Daoy (cell line): ENCODE measurements at regions not wholly inside any gene's neighbourhood (a gene's known extent, or its start where the extent isn't known, plus 50 kb on each side); places are given as distances from the start of the nearest gene placed in this dataset.
"Not testable (repeated sequence)": the region's sequence is repeated elsewhere in the genome, so short reads cannot be mapped to it uniquely, and the experiment has no call there.

Source experiments
- DNase-seq: peaks from one replicate; pipeline ENCODE4 v3.0.0-alpha.2; 2015; ENCODE audit warnings: low read depth

- DNase-seq, result no peak
Measured at GRCh38 chr6:12508553-12508952, 208.0 kb upstream of the PHACTR1 start.

DNA sequence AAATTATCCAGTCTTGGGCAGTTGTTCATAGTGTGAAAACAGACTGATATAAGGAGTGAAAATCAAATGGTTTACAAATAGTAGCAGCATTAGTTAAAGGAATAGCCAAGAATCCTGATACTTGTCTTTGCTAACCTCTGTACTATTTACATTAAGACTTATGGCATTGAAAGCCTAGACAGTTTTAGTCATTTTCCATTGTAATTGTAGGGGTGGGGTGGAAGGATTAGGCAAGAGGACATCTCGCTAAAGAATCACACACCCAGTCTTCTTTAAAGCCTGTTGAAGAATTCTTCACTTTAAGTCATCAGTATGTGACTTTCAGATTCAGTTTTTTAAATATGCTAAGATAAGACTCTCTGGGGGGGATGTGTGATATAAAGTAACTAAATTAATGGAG lies 207.5 kb upstream of the PHACTR1 start:
- DNase-seq, result no peak

GRCh38 chr6:12516070-12516469 lies 200.5 kb upstream of the PHACTR1 start:
- DNase-seq, result peak; percentile 25

DNA sequence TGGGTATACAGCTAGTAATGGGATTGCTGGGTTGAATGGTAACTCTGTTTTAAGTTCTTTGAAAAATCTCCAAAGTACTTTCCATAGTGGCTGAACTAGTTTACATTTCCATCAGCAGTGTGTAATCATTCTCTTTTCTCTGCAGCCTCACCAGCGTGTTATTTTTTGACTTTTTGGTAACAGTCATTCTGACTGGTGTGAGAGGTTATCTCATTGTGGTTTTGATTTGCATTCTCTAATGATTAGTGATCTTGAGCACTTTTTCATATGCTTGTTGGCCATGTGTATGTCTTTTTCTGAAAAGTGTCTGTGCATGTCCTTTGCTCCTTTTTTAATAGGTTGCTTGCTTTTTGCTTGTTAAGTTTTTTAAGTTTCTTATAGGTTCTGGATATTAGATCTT lies 194.2 kb upstream of the PHACTR1 start:
- DNase-seq, result peak; percentile 28

DNA sequence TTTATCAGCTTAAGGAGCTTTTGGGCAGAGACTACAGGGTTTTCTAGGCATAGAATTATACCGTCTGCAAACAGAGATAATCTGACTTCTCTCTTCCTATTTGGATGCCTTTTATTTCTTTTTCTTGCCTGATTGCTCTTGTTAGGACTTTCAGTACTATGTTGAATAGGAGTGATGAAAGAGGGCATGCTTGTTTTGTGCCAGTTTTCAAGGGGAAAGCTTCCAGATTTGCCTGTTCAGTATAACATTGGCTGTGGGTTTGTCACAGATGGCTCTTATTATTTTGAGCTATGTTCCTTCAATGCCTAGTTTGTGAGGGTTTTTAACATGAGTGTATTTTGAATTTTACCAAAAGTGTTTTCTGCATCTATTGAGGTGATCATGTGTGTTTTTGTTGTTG lies 192.8 kb upstream of the PHACTR1 start:
- no peak for DNase-seq

DNA sequence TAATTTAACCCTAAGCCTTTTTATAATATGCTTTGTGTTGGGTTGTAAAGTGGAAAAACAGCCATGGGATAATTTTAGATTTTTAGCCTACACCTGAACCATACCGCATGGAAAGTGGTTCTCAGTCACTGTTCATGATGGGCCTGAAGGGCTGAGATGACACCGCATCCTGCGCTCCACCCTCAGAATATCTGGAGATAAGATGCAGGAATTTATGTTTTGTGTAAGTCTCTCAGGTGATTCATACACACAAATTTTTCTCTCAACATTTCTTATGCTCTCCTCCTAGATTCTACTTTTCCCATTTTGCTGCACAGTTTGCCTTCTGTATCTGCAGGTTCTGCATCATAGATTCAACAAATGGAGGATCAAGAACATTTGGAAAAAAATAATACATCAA lies 191.3 kb upstream of the PHACTR1 start:
- DNase-seq, result no peak

- DNase-seq, result no peak
Measured at GRCh38 chr6:12527339-12527738, 189.2 kb upstream of the PHACTR1 start.

- no peak for DNase-seq
Measured at GRCh38 chr6:12528136-12528535, 188.4 kb upstream of the PHACTR1 start.

- no peak for DNase-seq
Measured at GRCh38 chr6:12528581-12529363, 187.8 kb upstream of the PHACTR1 start.

- no peak for DNase-seq
Measured at GRCh38 chr6:12529364-12530019, 187.1 kb upstream of the PHACTR1 start.

DNA sequence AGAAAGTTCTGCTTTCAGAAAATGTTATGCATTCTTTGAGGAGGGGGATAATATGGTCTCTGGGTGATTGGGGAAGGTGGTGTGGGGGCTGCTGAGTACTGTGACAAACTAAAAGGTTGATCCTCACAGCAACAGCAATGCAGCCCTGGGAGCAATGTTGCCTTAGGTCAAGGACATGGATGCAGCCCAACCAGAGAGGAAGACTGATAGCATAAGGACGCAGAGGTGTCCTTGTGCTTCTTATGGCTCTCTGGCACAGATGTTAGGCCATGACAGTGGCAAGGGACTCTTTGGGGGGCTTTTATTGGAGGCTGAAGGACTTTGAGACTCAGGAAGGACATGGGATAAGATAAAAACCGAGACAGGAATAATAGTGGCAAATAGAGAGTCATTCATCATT lies 186.2 kb upstream of the PHACTR1 start:
- no peak for DNase-seq

GRCh38 chr6:12533586-12533985 lies 183.0 kb upstream of the PHACTR1 start:
- no peak for DNase-seq

GRCh38 chr6:12534069-12534853 lies 182.3 kb upstream of the PHACTR1 start:
- no peak for DNase-seq

GRCh38 chr6:12535586-12536314 lies 180.8 kb upstream of the PHACTR1 start:
- no peak for DNase-seq

DNA sequence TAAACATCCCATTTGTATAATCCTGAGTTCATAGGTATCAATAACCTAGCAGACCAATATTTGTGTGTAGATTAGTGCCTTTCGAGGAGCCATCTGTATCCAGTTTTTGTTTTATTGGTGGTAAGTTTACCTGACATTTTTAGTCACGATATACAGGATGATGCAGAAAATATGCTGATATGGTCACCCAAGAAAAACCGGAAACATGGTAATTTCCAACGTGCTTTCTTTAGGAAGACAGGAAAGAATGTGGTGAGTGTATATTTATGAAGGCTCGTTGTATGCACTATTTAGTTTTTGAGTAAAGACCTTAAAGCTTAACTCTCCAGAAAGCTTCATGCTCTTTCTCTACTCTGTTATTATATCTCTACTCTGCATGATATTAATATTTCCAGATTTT lies 180.2 kb upstream of the PHACTR1 start:
- DNase-seq, result no peak

DNA sequence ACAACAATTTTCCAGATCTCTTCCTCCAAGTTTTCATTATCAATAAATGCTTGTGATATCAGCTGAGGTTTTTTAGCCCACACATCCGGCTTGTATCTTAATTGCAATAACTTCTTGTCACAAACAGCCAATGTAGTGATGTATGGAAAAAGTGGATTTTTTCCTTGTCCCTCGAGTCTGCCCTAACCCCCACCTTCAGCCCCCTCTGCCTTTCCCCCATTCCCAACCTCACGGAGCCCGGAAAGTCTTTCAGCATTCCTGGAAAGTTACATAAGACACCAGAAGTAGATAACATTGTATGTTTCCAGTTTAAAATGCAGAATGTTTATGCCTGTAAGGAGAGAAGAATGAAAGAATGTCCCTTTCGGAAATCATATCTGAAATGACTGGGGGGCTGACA lies 179.2 kb upstream of the PHACTR1 start:
- DNase-seq, result peak; percentile 55

DNA sequence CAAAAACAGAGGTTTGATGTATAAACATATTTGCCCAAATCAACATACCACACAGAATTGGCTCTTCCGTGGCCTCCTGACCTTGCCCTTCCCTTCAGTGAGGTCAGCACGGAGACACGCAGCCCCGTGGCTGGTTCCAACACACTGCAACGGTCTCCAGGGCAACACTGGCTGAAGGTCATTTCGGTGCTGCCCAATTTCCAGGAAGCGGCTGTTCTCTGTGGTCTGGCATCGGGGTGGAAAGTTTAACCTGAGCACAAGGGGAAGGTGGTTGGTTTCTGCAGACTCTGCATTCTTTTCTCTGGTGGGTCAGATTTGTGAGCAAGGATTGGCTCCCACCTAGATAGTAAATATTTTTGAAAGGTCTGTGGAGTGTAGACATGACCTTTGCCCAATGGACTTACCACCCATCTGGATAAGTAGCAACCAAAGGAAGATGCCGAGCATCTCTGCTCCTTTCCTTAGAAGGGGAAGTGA lies 177.6 kb upstream of the PHACTR1 start:
- DNase-seq, result peak; percentile 62

DNA sequence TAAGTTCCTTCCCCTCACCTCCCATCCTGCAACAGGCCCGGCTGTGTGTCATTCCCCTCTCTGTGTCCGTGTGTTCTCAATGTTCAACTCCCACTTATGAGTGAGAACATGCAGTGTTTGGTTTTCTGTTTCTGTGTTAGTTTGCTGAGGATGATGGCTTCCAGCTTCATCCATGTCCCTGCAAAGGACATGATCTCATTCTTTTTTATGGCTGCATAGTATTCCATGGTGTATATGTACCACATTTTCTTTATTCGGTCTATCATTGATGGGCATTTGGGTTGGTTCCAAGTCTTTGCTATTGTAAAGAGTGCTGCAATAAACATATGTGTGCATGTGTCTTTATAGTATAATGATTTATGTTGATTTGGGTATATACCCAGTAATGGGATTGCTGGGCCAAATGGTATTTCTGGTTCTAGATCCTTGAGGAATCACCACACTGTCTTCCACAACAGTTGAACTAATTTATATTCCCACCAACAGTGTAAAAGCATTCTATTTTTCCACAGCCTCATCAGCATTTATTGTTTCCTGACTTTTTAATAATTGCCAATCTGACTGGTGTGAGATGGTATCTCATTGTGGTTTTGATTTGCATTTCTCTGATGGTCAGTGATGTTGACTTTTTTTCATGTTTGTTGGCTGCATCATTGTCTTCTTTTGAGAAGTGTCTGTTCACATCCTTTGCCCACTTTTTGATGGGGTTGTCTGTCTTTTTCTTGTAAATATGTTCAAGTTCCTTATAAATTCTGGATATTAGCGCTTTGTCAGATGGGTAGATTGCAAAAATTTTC lies 174.1 kb upstream of the PHACTR1 start:
- not testable (repeated sequence) for DNase-seq

GRCh38 chr6:12543953-12544352 lies 172.6 kb upstream of the PHACTR1 start:
- DNase-seq, result no peak

- no peak for DNase-seq
Measured at GRCh38 chr6:12544821-12545565, 171.6 kb upstream of the PHACTR1 start.
